Right atrium auricular region (tissue), 2 donors: ENCODE measurements at regions not wholly inside any gene's neighbourhood (a gene's known extent, or its start where the extent isn't known, plus 50 kb on each side); places are given as distances from the start of the nearest gene placed in this dataset.

Experiments used
- DNase-seq: peaks from one replicate; pipeline ENCODE4 v3.0.0-alpha.2; 2019; ENCODE audit warnings: low spot score
- H3K27ac ChIP-seq, 2 donors: fragments of 200-600 bp; sonication (generic); 1 replicate in 1 of 2; 2 replicates in 1 of 2; pipeline ENCODE4 v1.5.1; 2016 to 2019
- H3K27me3 ChIP-seq, 2 donors: fragments of 200-600 bp; sonication (generic); one replicate each; pipeline versions ENCODE4 v1.5.1 to v1.6.0; 2017 to 2019
- H3K36me3 ChIP-seq: fragments of 200-600 bp; sonication (generic); one replicate; pipeline ENCODE4 v1.5.1; 2016
- H3K4me1 ChIP-seq, 2 donors: fragments of 200-600 bp; sonication (generic); one replicate each; pipeline versions ENCODE4 v1.5.1 to v1.6.0; 2017 to 2019
- H3K4me3 ChIP-seq, 2 donors: fragments of 200-600 bp; sonication (generic); 1 replicate in 1 of 2; 2 replicates in 1 of 2; pipeline ENCODE4 v1.5.1; 2017 to 2019; ENCODE audit warnings: mild to moderate bottlenecking in 1 of 2, moderate library complexity in 1 of 2
- H3K9me3 ChIP-seq, 2 donors: fragments of 200-600 bp; sonication (generic); one replicate each; pipeline ENCODE4 v1.5.1; 2019
- TF ChIP-seq, protein P1 (sequence below), 2 donors: fragments of 200-600 bp; sonication (generic); IDR thresholded peaks; one replicate each; pipeline ENCODE4 v1.5.1; 2019; ENCODE audit warnings: antibody characterized with exemption in 2 of 2

DNA sequence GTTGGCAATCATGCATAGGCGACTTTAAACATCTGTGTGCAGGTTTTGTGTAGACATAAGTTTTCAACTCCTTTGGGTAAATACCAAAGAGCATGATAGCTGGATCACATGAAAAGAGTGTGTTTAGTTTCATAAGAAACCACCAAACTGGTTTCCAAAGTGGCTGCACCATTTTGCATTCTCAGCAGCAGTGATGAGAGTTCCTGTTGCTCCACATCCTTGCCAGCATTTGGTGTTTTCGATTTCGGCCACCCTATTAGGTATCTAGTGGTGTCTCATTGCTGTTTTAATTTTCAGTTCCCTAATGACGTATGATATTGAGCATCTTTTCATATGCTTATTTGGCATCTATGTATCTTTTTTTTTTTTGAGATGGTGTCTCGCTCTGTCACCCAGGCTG is 62.8 kb upstream of the CCND1 start:
- Histone ChIP-seq H3K4me1 (peaks cover 0 to 7% of the 10 kb centered on the region in 2 donors), H3K27me3 (no peaks in the 10 kb centered on the region), H3K27ac (no peak overlapping the region), H3K36me3 (no peaks in the 10 kb centered on the region), H3K9me3 (no peaks in the 10 kb centered on the region), H3K4me3 (no peak overlapping the region)
- DNase-seq = no peak
- TF ChIP-seq, protein P1, sequence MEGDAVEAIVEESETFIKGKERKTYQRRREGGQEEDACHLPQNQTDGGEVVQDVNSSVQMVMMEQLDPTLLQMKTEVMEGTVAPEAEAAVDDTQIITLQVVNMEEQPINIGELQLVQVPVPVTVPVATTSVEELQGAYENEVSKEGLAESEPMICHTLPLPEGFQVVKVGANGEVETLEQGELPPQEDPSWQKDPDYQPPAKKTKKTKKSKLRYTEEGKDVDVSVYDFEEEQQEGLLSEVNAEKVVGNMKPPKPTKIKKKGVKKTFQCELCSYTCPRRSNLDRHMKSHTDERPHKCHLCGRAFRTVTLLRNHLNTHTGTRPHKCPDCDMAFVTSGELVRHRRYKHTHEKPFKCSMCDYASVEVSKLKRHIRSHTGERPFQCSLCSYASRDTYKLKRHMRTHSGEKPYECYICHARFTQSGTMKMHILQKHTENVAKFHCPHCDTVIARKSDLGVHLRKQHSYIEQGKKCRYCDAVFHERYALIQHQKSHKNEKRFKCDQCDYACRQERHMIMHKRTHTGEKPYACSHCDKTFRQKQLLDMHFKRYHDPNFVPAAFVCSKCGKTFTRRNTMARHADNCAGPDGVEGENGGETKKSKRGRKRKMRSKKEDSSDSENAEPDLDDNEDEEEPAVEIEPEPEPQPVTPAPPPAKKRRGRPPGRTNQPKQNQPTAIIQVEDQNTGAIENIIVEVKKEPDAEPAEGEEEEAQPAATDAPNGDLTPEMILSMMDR (IDR thresholded peaks at IDR 0.05) = no peak

DNA sequence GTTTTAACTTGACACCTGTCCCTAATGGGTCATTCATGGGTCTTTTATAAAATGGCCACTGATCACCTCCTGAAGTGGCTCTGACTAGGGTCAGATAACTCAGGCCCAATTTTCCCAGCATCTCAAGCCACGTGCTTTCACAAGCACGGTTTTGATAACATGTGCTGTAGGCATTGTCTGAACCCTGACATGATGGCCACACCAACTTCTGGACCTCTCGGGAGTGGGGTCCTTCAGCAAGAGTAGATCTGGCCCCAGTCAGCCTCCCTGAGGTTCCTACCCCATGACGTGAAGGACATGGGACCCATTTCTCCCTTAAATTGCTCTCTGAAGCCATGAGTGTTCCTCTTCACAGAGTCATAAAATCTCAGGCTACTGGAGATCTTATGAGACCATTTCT is 60.4 kb upstream of the CCND1 start:
- Histone ChIP-seq H3K4me1 (peaks cover 0 to 7% of the 10 kb centered on the region in 2 donors), H3K4me3 (no peak overlapping the region), H3K27ac (no peak overlapping the region), H3K36me3 (no peaks in the 10 kb centered on the region), H3K9me3 (no peaks in the 10 kb centered on the region), H3K27me3 (no peaks in the 10 kb centered on the region)
- TF ChIP-seq, protein P1 (IDR thresholded peaks at IDR 0.05) = no peak
- DNase-seq = no peak

DNA sequence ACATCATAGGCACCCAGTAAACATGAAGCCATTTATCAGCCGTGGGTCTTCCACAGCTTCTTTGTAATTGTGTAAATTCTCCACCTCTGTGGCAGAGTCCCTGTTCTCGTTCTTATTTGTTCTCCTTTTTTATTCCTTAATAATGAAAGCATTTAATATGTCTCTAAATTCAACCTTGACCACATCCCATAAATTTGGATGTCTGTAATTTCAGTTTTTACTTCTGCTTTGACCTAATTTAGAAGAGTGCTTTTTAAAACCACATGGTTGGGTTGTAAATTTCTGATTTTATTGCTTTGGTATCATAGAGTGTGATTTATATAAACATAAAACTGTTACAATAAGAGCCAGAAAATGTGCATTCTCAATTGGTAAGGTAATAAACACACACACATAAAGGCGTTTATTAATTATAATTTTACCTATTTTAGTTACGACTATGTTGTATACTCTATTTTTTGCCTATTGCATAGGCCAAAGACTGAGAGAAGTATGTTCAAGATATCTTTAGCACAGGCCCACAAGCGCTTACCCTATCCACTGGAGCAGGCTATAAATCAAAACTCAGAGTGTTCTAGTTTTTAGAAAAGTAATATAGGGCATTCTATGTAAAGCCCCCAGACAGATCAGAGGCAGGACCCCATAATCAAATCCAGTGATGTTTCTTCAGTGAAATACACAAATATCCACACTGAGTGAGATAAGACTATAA is 58.0 kb upstream of the CCND1 start:
- no peak for DNase-seq
- H3K36me3 ChIP-seq = no peaks in the 10 kb centered on the region
- H3K27me3 ChIP-seq = no peaks in the 10 kb centered on the region
- H3K27ac ChIP-seq = no peak overlapping the region
- TF ChIP-seq, protein P1 (IDR thresholded peaks at IDR 0.05) = no peak
- no peak overlapping the region for H3K4me3 ChIP-seq
- no peaks in the 10 kb centered on the region for H3K9me3 ChIP-seq
- no peaks in the 10 kb centered on the region for H3K4me1 ChIP-seq

DNA sequence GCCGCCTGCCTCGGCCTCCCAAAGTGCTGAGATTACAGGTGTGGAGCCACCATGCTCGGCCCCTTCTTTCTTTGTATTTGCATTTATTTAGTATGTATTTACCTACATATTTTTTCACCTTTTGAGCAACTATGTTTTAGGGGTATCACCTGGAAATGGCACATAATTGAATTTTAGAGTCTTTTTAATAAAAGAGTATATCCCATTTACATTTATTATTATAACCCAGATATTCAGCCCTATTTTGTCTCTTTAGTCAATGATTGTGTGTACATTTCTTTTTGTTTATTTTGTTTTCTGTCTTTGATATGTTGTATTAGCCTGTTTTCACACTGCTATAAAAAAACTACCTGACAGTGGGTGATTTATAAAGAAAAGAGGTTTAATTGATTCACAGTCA is 56.8 kb upstream of the CCND1 start:
- Histone ChIP-seq H3K9me3 (no peaks in the 10 kb centered on the region), H3K4me3 (no peak overlapping the region), H3K4me1 (no peaks in the 10 kb centered on the region), H3K27me3 (no peaks in the 10 kb centered on the region), H3K36me3 (no peaks in the 10 kb centered on the region), H3K27ac (no peak overlapping the region)
- TF ChIP-seq, protein P1 (IDR thresholded peaks at IDR 0.05) = no peak
- DNase-seq = no peak

DNA sequence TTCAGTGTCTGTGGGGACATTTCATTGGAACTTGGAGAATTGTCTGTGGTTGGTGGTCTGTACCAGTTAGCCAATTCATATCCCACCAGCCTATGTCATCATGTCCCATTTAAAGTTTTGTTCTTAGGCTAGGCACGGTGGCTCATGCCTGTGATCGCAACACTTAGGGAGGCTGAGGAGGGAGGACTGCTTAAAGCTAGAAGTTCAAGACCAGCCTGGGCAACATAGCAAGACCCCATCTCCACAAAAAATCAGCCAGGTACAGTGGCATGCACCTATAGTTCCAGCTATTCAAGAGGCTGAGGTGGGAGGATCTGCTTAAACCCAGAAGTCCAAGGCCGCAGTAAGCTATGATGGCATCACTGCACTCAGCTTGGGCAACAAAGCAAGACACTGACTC is 55.6 kb upstream of the CCND1 start:
- no peak for DNase-seq
- Histone ChIP-seq H3K9me3 (no peaks in the 10 kb centered on the region), H3K27ac (no peak overlapping the region), H3K4me3 (no peak overlapping the region), H3K27me3 (no peaks in the 10 kb centered on the region), H3K36me3 (no peaks in the 10 kb centered on the region), H3K4me1 (no peaks in the 10 kb centered on the region)
- TF ChIP-seq, protein P1 (IDR thresholded peaks at IDR 0.05) = no peak
